ENCODE measurements at regions not wholly inside any gene's neighbourhood (a gene's known extent, or its start where the extent isn't known, plus 50 kb on each side); places are given as distances from the start of the nearest gene placed in this dataset.

DNA sequence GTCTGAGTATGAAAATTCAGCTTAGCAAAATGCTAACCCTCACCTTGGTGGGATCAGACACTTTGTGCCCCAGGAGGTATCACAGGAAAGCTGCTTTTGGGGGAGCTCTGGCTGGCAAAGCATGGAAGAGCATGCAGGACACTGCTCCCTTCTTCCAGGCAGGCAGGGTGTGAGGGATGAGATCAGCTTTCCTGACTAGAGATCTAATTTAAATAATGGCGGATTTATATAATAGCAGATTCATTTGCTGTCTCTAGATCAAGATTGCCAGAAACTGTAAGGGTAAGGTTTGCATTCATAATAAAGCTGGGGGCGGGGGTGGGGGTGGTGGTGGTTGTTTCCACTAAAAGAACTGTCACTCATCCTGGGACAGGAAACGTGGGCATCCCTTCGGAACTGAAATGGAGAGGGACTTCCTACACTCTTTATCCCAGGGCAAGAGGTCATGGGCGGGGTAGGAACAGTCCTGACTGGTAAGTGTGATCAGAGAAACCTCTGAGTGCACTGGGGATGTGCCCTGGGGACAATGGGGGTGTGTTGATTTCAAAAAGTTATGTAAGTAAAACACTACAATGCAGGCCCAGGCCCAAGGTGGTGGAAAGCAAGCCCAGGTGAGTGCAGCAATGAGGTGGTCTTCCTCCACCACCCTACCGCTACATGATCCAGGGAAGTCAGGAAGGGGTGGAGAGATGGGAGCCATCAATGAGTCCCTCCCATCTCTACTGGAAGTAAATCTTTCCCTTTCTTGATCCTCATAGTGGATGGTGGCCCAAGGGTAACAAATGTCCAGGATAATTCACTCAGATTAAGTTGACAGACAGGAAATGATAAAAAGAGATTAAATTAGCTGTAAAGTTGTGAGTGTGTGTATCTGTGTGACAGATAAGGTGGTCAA is 171.4 kb upstream of the SERPINE2 start:
- no peaks in the 10 kb centered on the region for H3K9me3 ChIP-seq (ENCODE audit: low read length)
- no peak overlapping the region for H3K4me2 ChIP-seq (ENCODE audit: low read length)
- H3K79me2 ChIP-seq (replicated peaks; ENCODE audit: insufficient read depth, low read length), result no peaks in the 10 kb centered on the region
- H3K27ac ChIP-seq (ENCODE audit: low read length), result no peak overlapping the region
- no peaks in the 10 kb centered on the region for H3F3A ChIP-seq (ENCODE audit: insufficient read depth, low read length, poor library complexity, severe bottlenecking)
- no peak overlapping the region for H3K4me3 ChIP-seq (ENCODE audit: low read length)
- TF ChIP-seq POLR2AphosphoS5 (IDR thresholded peaks at IDR 0.05) (no peak), MXI1 (conservative IDR thresholded peaks at IDR 0.05; ENCODE audit: poor library complexity, severe bottlenecking) (no peak), EP300 (conservative IDR thresholded peaks at IDR 0.05; ENCODE audit: poor library complexity, severe bottlenecking) (no peak), RAD21 (conservative IDR thresholded peaks at IDR 0.05) (no peak), EZH2 (IDR thresholded peaks at IDR 0.05; ENCODE audit: borderline replicate concordance, insufficient read depth, low read length, poor library complexity, severe bottlenecking) (no peak), TAF1 (IDR thresholded peaks at IDR 0.05; ENCODE audit: low read depth) (no peak), SMC3 (conservative IDR thresholded peaks at IDR 0.05; ENCODE audit: poor library complexity) (no peak)
- TF ChIP-seq, protein P1, sequence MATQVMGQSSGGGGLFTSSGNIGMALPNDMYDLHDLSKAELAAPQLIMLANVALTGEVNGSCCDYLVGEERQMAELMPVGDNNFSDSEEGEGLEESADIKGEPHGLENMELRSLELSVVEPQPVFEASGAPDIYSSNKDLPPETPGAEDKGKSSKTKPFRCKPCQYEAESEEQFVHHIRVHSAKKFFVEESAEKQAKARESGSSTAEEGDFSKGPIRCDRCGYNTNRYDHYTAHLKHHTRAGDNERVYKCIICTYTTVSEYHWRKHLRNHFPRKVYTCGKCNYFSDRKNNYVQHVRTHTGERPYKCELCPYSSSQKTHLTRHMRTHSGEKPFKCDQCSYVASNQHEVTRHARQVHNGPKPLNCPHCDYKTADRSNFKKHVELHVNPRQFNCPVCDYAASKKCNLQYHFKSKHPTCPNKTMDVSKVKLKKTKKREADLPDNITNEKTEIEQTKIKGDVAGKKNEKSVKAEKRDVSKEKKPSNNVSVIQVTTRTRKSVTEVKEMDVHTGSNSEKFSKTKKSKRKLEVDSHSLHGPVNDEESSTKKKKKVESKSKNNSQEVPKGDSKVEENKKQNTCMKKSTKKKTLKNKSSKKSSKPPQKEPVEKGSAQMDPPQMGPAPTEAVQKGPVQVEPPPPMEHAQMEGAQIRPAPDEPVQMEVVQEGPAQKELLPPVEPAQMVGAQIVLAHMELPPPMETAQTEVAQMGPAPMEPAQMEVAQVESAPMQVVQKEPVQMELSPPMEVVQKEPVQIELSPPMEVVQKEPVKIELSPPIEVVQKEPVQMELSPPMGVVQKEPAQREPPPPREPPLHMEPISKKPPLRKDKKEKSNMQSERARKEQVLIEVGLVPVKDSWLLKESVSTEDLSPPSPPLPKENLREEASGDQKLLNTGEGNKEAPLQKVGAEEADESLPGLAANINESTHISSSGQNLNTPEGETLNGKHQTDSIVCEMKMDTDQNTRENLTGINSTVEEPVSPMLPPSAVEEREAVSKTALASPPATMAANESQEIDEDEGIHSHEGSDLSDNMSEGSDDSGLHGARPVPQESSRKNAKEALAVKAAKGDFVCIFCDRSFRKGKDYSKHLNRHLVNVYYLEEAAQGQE (IDR thresholded peaks at IDR 0.05; ENCODE audit: borderline replicate concordance), result no peak
- H3K27me3 ChIP-seq (ENCODE audit: insufficient read depth, low read depth, low read length), result no peaks in the 10 kb centered on the region
- no peak overlapping the region for H3K9ac ChIP-seq (ENCODE audit: low read length)
- H2AFZ ChIP-seq (ENCODE audit: low read depth, low read length), result no peak overlapping the region
- H4K20me1 ChIP-seq (ENCODE audit: insufficient read depth), result no peaks in the 10 kb centered on the region
- H3K9me2 ChIP-seq (ENCODE audit: insufficient read depth, low read length), result no peaks in the 10 kb centered on the region
- no peaks in the 10 kb centered on the region for H3K36me3 ChIP-seq (ENCODE audit: insufficient read depth, low read length)

DNA sequence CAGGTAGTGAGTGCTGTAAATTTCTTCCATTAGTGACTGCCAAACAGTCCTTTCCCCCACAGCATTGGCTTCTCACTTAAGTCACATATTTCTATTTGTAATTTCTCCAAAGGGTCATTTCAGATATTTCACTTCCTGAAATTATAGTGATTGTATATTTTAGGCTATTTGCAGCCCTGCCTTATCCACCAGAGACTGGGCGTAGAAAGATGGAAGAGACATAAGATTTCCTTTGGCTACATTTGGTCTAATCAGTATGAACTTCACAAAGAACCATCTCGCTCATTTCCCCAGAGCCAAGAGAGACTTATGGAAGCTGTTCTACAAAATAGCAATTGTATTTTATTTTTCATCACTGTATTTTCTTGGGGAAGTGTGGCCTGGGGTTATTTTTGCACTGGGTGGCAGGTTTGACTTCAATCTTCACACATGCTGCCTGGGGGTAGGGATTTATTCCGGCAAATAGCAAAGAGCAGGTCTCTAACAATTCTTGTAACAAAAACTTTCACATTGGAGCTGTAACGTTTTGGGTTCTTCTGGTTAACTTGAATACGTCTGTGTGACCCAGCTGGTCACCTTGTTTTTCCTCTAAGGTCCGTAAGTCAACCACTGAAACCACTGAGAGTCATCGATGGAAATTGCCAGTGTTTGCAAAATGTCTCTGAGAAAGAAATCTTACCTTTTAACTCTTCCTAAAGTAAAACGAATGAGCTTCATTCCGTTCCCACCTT is 170.6 kb upstream of the SERPINE2 start:
- Histone ChIP-seq H2AFZ (ENCODE audit: low read depth, low read length) (no peak overlapping the region), H3K9me3 (ENCODE audit: low read length) (no peaks in the 10 kb centered on the region), H3K4me3 (ENCODE audit: low read length) (no peak overlapping the region), H3K9ac (ENCODE audit: low read length) (no peak overlapping the region), H3K27me3 (ENCODE audit: insufficient read depth, low read depth, low read length) (no peaks in the 10 kb centered on the region), H3K27ac (ENCODE audit: low read length) (no peak overlapping the region), H3K9me2 (ENCODE audit: insufficient read depth, low read length) (no peaks in the 10 kb centered on the region), H3F3A (ENCODE audit: insufficient read depth, low read length, poor library complexity, severe bottlenecking) (no peaks in the 10 kb centered on the region), H3K36me3 (ENCODE audit: insufficient read depth, low read length) (no peaks in the 10 kb centered on the region), H3K4me2 (ENCODE audit: low read length) (no peak overlapping the region), H4K20me1 (ENCODE audit: insufficient read depth) (no peaks in the 10 kb centered on the region), H3K79me2 (replicated peaks; ENCODE audit: insufficient read depth, low read length) (no peaks in the 10 kb centered on the region)
- TF ChIP-seq EZH2 (IDR thresholded peaks at IDR 0.05; ENCODE audit: borderline replicate concordance, insufficient read depth, low read length, poor library complexity, severe bottlenecking) (no peak), SMC3 (conservative IDR thresholded peaks at IDR 0.05; ENCODE audit: poor library complexity) (no peak), EP300 (conservative IDR thresholded peaks at IDR 0.05; ENCODE audit: poor library complexity, severe bottlenecking) (no peak), TAF1 (IDR thresholded peaks at IDR 0.05; ENCODE audit: low read depth) (no peak), MXI1 (conservative IDR thresholded peaks at IDR 0.05; ENCODE audit: poor library complexity, severe bottlenecking) (no peak), RAD21 (conservative IDR thresholded peaks at IDR 0.05) (no peak), POLR2AphosphoS5 (IDR thresholded peaks at IDR 0.05) (no peak)
- TF ChIP-seq, protein P1 (IDR thresholded peaks at IDR 0.05; ENCODE audit: borderline replicate concordance), result no peak

All from neural cell (in vitro differentiated cells).